ENCODE measurements at regions not wholly inside any gene's neighbourhood (a gene's known extent, or its start where the extent isn't known, plus 50 kb on each side); places are given as distances from the start of the nearest gene placed in this dataset.

DNA sequence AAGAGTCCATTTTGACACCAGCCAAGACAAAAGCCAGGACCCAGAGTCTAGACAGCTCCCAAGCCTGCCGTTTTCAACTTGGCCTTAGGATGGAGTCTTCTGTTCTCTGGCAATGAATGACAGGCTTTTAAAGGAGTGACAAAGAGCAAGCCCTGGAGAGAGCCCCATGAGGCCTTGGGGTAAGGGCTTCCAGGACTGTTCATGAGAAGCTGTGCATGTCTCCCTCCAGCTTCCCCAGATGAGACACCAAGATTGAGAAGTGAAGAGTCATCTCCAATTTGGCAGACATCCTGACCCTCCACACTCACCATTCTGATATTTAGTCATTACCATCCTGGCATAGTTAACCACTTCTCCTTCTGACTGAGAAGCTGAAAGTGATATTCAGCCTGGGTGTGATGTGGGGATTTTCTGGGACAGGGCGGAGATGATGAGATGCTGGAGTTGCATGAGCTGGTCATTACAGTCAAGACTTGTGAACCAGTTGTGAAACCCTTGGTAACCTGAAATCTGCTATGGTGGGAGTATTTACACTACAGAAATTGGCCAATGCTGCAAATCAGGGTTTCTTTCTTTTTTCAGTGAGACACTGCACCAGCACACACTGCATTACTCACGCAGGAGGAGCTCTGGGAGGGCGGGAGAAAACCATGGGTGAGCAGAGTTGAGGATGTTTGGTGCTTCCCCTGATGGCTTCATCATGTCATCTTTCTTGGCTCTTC, 77.8 kb downstream of the VCPKMT start:
- in situ Hi-C loops (cut with HindIII; ENCODE audit: low pct_unique_long_range_greater_than_20kb, low sequenced_read_pairs) = no loop called here
- POLR2A ChIA-PET = no interaction called here
- Histone ChIP-seq H3K4me1 (ENCODE audit: control insufficient read depth, insufficient read depth, low read length) (peaks cover 15% of the 10 kb centered on the region), H3K4me3 (ENCODE audit: low read depth in 2 of 2, low read length in 2 of 2) (no peak overlapping the region), H3K36me3 (ENCODE audit: control insufficient read depth, insufficient read depth, low read length) (no peaks in the 10 kb centered on the region), H3K27me3 (ENCODE audit: control insufficient read depth, insufficient read depth, low read length) (no peaks in the 10 kb centered on the region), H3K27ac (ENCODE audit: low read length) (peak overlapping the region; percentile 68), H3K9me3 (ENCODE audit: control insufficient read depth, insufficient read depth, low read depth, low read length) (no peaks in the 10 kb centered on the region)
- DNase-seq (ENCODE audit: low read depth, low spot score) (peak; percentile 67), ATAC-seq (peak; percentile 63)
- BruUV-seq (replicated peaks) = no TSS peak
- intact Hi-C loops (cut with micrococcal nuclease; ENCODE audit: unreplicated experiment) = no loop called here
- CTCF ChIA-PET = interaction anchor here (1.7 kb wide), 1 partner anchor 14 kb away, joined by 4 read pairs; no protein-coding TSS in a partner anchor
- TF ChIP-seq TCF7L2 (IDR thresholded peaks at IDR 0.05; ENCODE audit: low read depth, low read length) = no peak
- TF ChIP-seq, protein P1, sequence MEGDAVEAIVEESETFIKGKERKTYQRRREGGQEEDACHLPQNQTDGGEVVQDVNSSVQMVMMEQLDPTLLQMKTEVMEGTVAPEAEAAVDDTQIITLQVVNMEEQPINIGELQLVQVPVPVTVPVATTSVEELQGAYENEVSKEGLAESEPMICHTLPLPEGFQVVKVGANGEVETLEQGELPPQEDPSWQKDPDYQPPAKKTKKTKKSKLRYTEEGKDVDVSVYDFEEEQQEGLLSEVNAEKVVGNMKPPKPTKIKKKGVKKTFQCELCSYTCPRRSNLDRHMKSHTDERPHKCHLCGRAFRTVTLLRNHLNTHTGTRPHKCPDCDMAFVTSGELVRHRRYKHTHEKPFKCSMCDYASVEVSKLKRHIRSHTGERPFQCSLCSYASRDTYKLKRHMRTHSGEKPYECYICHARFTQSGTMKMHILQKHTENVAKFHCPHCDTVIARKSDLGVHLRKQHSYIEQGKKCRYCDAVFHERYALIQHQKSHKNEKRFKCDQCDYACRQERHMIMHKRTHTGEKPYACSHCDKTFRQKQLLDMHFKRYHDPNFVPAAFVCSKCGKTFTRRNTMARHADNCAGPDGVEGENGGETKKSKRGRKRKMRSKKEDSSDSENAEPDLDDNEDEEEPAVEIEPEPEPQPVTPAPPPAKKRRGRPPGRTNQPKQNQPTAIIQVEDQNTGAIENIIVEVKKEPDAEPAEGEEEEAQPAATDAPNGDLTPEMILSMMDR (IDR thresholded peaks at IDR 0.05) = no peak
- TF ChIP-seq, protein P2, sequence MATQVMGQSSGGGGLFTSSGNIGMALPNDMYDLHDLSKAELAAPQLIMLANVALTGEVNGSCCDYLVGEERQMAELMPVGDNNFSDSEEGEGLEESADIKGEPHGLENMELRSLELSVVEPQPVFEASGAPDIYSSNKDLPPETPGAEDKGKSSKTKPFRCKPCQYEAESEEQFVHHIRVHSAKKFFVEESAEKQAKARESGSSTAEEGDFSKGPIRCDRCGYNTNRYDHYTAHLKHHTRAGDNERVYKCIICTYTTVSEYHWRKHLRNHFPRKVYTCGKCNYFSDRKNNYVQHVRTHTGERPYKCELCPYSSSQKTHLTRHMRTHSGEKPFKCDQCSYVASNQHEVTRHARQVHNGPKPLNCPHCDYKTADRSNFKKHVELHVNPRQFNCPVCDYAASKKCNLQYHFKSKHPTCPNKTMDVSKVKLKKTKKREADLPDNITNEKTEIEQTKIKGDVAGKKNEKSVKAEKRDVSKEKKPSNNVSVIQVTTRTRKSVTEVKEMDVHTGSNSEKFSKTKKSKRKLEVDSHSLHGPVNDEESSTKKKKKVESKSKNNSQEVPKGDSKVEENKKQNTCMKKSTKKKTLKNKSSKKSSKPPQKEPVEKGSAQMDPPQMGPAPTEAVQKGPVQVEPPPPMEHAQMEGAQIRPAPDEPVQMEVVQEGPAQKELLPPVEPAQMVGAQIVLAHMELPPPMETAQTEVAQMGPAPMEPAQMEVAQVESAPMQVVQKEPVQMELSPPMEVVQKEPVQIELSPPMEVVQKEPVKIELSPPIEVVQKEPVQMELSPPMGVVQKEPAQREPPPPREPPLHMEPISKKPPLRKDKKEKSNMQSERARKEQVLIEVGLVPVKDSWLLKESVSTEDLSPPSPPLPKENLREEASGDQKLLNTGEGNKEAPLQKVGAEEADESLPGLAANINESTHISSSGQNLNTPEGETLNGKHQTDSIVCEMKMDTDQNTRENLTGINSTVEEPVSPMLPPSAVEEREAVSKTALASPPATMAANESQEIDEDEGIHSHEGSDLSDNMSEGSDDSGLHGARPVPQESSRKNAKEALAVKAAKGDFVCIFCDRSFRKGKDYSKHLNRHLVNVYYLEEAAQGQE (IDR thresholded peaks at IDR 0.05; ENCODE audit: insufficient read depth in 1 of 2, low read depth in 2 of 2, low read length in 1 of 2) = no peak
- TF ChIP-seq SIN3A (IDR thresholded peaks at IDR 0.05; ENCODE audit: borderline replicate concordance, insufficient read depth, low read depth, low read length) = no peak
- TF ChIP-seq POLR2AphosphoS5 (IDR thresholded peaks at IDR 0.05; ENCODE audit: low read depth, low read length) = no peak

DNA sequence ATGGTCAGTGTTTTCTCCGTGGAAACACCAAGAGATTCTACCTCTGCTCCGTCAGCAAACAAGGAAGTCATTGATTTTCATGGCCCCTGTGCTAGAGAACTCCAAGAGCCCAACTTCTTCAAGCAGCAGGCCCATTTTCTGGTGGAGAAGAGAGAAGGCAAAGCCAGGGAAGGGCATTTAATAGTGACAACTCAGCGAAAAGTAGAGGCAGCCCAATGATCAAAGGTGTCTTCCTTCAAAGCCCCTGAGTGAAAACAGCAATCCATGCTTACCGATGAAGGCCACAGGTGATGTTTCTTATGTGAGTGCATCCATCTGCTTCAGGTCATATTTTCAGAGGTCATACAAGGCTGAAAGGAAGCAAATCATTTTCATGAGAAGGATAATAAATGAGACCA, 77.3 kb downstream of the VCPKMT start:
- no TSS peak for BruUV-seq (replicated peaks)
- CTCF ChIA-PET = no interaction called here
- ATAC-seq (no peak), DNase-seq (ENCODE audit: low read depth, low spot score) (no peak)
- Histone ChIP-seq H3K4me3 (ENCODE audit: low read depth in 2 of 2, low read length in 2 of 2) (no peak overlapping the region), H3K27ac (ENCODE audit: low read length) (peak overlapping the region; percentile 64; the same call in 1 of the 2 replicates), H3K36me3 (ENCODE audit: control insufficient read depth, insufficient read depth, low read length) (no peaks in the 10 kb centered on the region), H3K4me1 (ENCODE audit: control insufficient read depth, insufficient read depth, low read length) (peaks cover 18% of the 10 kb centered on the region), H3K9me3 (ENCODE audit: control insufficient read depth, insufficient read depth, low read depth, low read length) (no peaks in the 10 kb centered on the region), H3K27me3 (ENCODE audit: control insufficient read depth, insufficient read depth, low read length) (no peaks in the 10 kb centered on the region)
- POLR2A ChIA-PET = interaction anchor here (0.6 kb wide), 1 partner anchor 37 kb away, joined by 3 read pairs; no protein-coding TSS in a partner anchor
- in situ Hi-C loops (cut with HindIII; ENCODE audit: low pct_unique_long_range_greater_than_20kb, low sequenced_read_pairs) = no loop called here
- TF ChIP-seq POLR2AphosphoS5 (IDR thresholded peaks at IDR 0.05; ENCODE audit: low read depth, low read length) (no peak), SIN3A (IDR thresholded peaks at IDR 0.05; ENCODE audit: borderline replicate concordance, insufficient read depth, low read depth, low read length) (no peak), TCF7L2 (IDR thresholded peaks at IDR 0.05; ENCODE audit: low read depth, low read length) (no peak)
- TF ChIP-seq, protein P2 (IDR thresholded peaks at IDR 0.05; ENCODE audit: insufficient read depth in 1 of 2, low read depth in 2 of 2, low read length in 1 of 2) = no peak
- TF ChIP-seq, protein P1 (IDR thresholded peaks at IDR 0.05) = no peak
- intact Hi-C loops (cut with micrococcal nuclease; ENCODE audit: unreplicated experiment) = no loop called here

Measured in Panc1 (cell line).